IMR-90 (cell line): ENCODE measurements at regions not wholly inside any gene's neighbourhood (a gene's known extent, or its start where the extent isn't known, plus 50 kb on each side); places are given as distances from the start of the nearest gene placed in this dataset.

Source experiments
- ATAC-seq: fragments of 200-7000 bp; cut with Tn5 transposase; 2 replicates; pipeline ENCODE4 v1.9.1; 2020; ENCODE audit warnings: low read depth, mild to moderate bottlenecking, moderate library complexity
- BruUV-seq: library from RNA; stranded (reverse); fragments of 400-500 nt; replicated peaks from 2 replicates; lab custom pipeline; 2021; lab: Mats Ljungman, UMichigan
- CTCF ChIA-PET: fragments of 300-600 bp; formaldehyde crosslinking; extraction: SDS; loops from one replicate; lab custom pipeline; 2021; ENCODE audit warnings: antibody characterized with exemption; lab: Yijun Ruan, JAX
- POLR2A ChIA-PET: fragments of 300-600 bp; sonication (Branson Sonifier 250); formaldehyde crosslinking; loops from one replicate; lab custom pipeline; 2022; ENCODE audit warnings: antibody characterized with exemption; ENCODE audit not compliant: unreplicated experiment; lab: Charles Lee
- DNase-seq: peaks from one replicate; pipeline ENCODE4 v3.0.0; 2013
- H2AFZ ChIP-seq: replicated peaks from 2 replicates; pipeline ENCODE3; 2013; ENCODE audit warnings: low read length, mild to moderate bottlenecking; ENCODE audit not compliant: poor library complexity
- H2AK5ac ChIP-seq: 2 replicates; pipeline ENCODE4 v1.6.1; 2013; ENCODE audit warnings: low read depth, low read length, inconsistent platforms
- H2AK9ac ChIP-seq: replicated peaks from 2 replicates; pipeline ENCODE3; 2013; ENCODE audit warnings: mild to moderate bottlenecking, low read depth, low read length, moderate library complexity; ENCODE audit not compliant: poor library complexity
- H2BK120ac ChIP-seq: 2 replicates; pipeline ENCODE4 v1.6.1; 2013; ENCODE audit warnings: low read depth, low read length, inconsistent platforms
- H2BK15ac ChIP-seq: 3 replicates; pipeline ENCODE4 v1.6.1; 2013; ENCODE audit warnings: low read depth, low read length, inconsistent platforms
- H2BK20ac ChIP-seq: 2 replicates; pipeline ENCODE4 v1.6.1; 2013; ENCODE audit warnings: low read depth, mild to moderate bottlenecking, inconsistent platforms, low read length, moderate library complexity
- H2BK5ac ChIP-seq: 2 replicates; pipeline ENCODE4 v1.6.1; 2013; ENCODE audit warnings: mild to moderate bottlenecking, low read depth, low read length, inconsistent platforms; ENCODE audit not compliant: poor library complexity, severe bottlenecking
- H3K14ac ChIP-seq: replicated peaks from 2 replicates; pipeline ENCODE4 v1.6.1; 2013; ENCODE audit warnings: low read depth, low read length, inconsistent platforms
- H3K18ac ChIP-seq: 2 replicates; pipeline ENCODE4 v1.6.1; 2013; ENCODE audit warnings: low read depth, low read length, control low read depth
- H3K23ac ChIP-seq: 2 replicates; pipeline ENCODE4 v1.6.1; 2013; ENCODE audit warnings: low read depth, low read length, inconsistent platforms
- H3K27ac ChIP-seq: 2 replicates; pipeline ENCODE4 v1.5.1; 2013; ENCODE audit warnings: mild to moderate bottlenecking, control low read depth, low read length; ENCODE audit not compliant: insufficient read depth
- H3K27me3 ChIP-seq: 2 replicates; pipeline ENCODE4 v1.6.1; 2013; ENCODE audit warnings: low read length; ENCODE audit not compliant: control insufficient read depth, insufficient read depth
- H3K36me3 ChIP-seq: 2 replicates; pipeline ENCODE4 v1.6.1; 2013; ENCODE audit warnings: low read length, mixed read lengths; ENCODE audit not compliant: control insufficient read depth, insufficient read depth
- H3K4ac ChIP-seq: 2 replicates; pipeline ENCODE4 v1.6.1; 2013; ENCODE audit warnings: low read depth, low read length, inconsistent platforms
- H3K4me1 ChIP-seq: 2 replicates; pipeline ENCODE4 v1.6.1; 2013; ENCODE audit warnings: low read length, mixed read lengths; ENCODE audit not compliant: control insufficient read depth, insufficient read depth
- H3K4me2 ChIP-seq: 2 replicates; pipeline ENCODE4 v1.6.1; 2013; ENCODE audit warnings: low read depth, mild to moderate bottlenecking, control low read depth, low read length, moderate library complexity
- H3K4me3 ChIP-seq: 2 replicates; pipeline ENCODE4 v1.5.1; 2013; ENCODE audit warnings: low read depth, mild to moderate bottlenecking, control low read depth, low read length, moderate library complexity; ENCODE audit not compliant: insufficient read depth
- H3K56ac ChIP-seq: 2 replicates; pipeline ENCODE4 v1.6.1; 2013; ENCODE audit warnings: low read length, inconsistent platforms; ENCODE audit not compliant: insufficient read depth; ENCODE audit errors: extremely low read depth
- H3K79me1 ChIP-seq, 2 experiments: 2 replicates each; pipeline ENCODE4 v1.6.1; 2013; ENCODE audit warnings: low read length in 2 of 2, inconsistent platforms in 1 of 2, low read depth in 1 of 2
- H3K9ac ChIP-seq: 2 replicates; pipeline ENCODE4 v1.6.1; 2013; ENCODE audit warnings: low read depth, low read length, control low read depth
- H3K9me1 ChIP-seq: 2 replicates; pipeline ENCODE4 v1.6.1; 2013; ENCODE audit warnings: low read length, inconsistent platforms; ENCODE audit not compliant: insufficient read depth
- H3K9me3 ChIP-seq: 2 replicates; pipeline ENCODE4 v1.6.1; 2013; ENCODE audit warnings: low read length; ENCODE audit not compliant: control insufficient read depth, insufficient read depth
- H4K20me1 ChIP-seq: 2 replicates; pipeline ENCODE4 v1.6.1; 2013; ENCODE audit warnings: low read length, inconsistent platforms; ENCODE audit not compliant: insufficient read depth
- H4K5ac ChIP-seq: 2 replicates; pipeline ENCODE4 v1.6.1; 2013; ENCODE audit warnings: mild to moderate bottlenecking, low read depth, low read length, control low read depth
- H4K8ac ChIP-seq, 2 experiments: 2 replicates each; pipeline ENCODE4 v1.6.1; 2013; ENCODE audit warnings: low read depth in 2 of 2, low read length in 2 of 2, control low read depth in 1 of 2, inconsistent platforms in 1 of 2
- H4K91ac ChIP-seq: 2 replicates; pipeline ENCODE4 v1.6.1; 2013; ENCODE audit warnings: low read depth, low read length, inconsistent platforms; ENCODE audit not compliant: insufficient read depth
- BHLHE40 ChIP-seq: fragments of 150-350 bp; IDR thresholded peaks from 2 replicates; pipeline ENCODE4 v1.6.1; 2016; ENCODE audit warnings: mild to moderate bottlenecking, low read depth, low read length
- CEBPB ChIP-seq: IDR thresholded peaks from 2 replicates; pipeline ENCODE4 v1.6.1; 2012; ENCODE audit warnings: low read depth, low read length, improper control_type of control experiment
- CHD1 ChIP-seq: IDR thresholded peaks from 2 replicates; pipeline ENCODE4 v1.6.1; 2012; ENCODE audit warnings: low read depth, low read length, improper control_type of control experiment
- ELK1 ChIP-seq: fragments of 150-350 bp; IDR thresholded peaks from 2 replicates; pipeline ENCODE4 v1.6.1; 2016; ENCODE audit warnings: low read depth, mild to moderate bottlenecking, low read length, moderate library complexity, borderline replicate concordance
- MAZ ChIP-seq: IDR thresholded peaks from 2 replicates; pipeline ENCODE4 v1.6.1; 2012; ENCODE audit warnings: low read depth, mild to moderate bottlenecking, low read length, improper control_type of control experiment, moderate library complexity, borderline replicate concordance
- MXI1 ChIP-seq: IDR thresholded peaks from 2 replicates; pipeline ENCODE4 v1.6.1; 2012; ENCODE audit warnings: low read depth, mild to moderate bottlenecking, low read length, moderate library complexity, borderline replicate concordance
- NFE2L2 ChIP-seq: fragments of 150-350 bp; IDR thresholded peaks from 2 replicates; pipeline ENCODE4 v1.6.1; 2016; ENCODE audit warnings: low read depth, mild to moderate bottlenecking, low read length
- POLR2A ChIP-seq: IDR thresholded peaks from 2 replicates; pipeline ENCODE4 v1.6.1; 2012; ENCODE audit warnings: mild to moderate bottlenecking, low read depth, low read length
- RAD21 ChIP-seq: IDR thresholded peaks from 2 replicates; pipeline ENCODE4 v1.6.1; 2012; ENCODE audit warnings: low read length, improper control_type of control experiment
- RCOR1 ChIP-seq: IDR thresholded peaks from 2 replicates; pipeline ENCODE4 v1.6.1; 2012; ENCODE audit warnings: mild to moderate bottlenecking, low read length, improper control_type of control experiment; ENCODE audit not compliant: insufficient replicate concordance
- RFX5 ChIP-seq: IDR thresholded peaks from 2 replicates; pipeline ENCODE4 v1.8.0; 2012; ENCODE audit warnings: low read depth, mild to moderate bottlenecking, low read length, moderate library complexity
- WGBS, 2 experiments: methylation state at CpG; one replicate each; pipeline versions ENCODE4 v1.1.5 to v1.1.7; 2013; ENCODE audit warnings: missing lambda C conversion rate in 2 of 2; ENCODE audit not compliant: insufficient read length in 1 of 2; ENCODE audit errors: extremely low coverage in 2 of 2; 5-methylcytosine and 5-hydroxymethylcytosine counted together
- dilution Hi-C: fragments of 300-500 bp; cut with HindIII; formaldehyde crosslinking; loops from one replicate; pipeline ENCODE4 v1.14.3; 2018; ENCODE audit warnings: low sequenced_read_pairs; ENCODE audit not compliant: unreplicated experiment
- in situ Hi-C: fragments of 300-500 bp; cut with MboI; formaldehyde crosslinking; loops from 3 replicates; pipeline ENCODE4 v1.14.3; 2019; ENCODE audit warnings: low sequenced_read_pairs, inconsistent platforms, mixed read lengths
- intact Hi-C: fragments of 100-400 bp; cut with micrococcal nuclease; formaldehyde crosslinking; loops from 2 replicates; pipeline ENCODE4 v1.10.0; 2022
- TF ChIP-seq, protein P1 (sequence below): fragments of 150-350 bp; IDR thresholded peaks from 2 replicates; pipeline ENCODE4 v1.6.1; 2017; ENCODE audit warnings: mild to moderate bottlenecking, antibody characterized with exemption, low read length, low read depth

DNA sequence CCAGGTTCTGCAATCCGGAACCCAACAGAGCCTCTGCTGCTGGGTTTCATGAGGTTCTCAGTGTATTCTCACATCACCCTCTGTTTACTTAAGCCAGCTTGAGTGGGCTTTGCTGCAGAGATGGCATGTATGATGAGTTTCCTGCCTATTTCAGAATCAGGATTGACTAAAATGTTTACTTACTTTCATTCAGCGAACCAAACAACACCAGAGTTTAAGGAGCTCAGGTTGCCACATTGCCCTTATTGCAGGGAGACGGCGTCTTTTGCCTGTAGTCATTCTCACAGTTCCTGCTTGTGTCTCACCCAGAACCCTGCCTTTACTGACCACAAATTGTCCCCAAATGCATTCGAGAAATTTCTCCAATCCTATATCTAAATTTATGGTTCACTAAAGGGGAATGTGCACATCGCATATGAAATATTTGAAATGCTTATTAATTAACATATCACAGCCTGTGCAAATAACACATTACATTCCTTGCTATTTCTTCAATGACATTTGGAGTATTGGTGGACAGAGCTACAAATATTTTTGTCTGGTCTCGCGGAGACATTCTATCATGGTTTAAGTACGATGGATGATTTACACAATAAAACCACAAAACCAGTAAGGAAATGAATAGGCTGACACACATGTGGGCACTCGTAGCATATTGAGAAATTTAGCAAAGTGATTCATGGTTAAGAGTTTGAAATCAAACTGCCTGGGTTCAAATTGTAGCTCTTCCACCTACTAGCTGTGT lies 377.2 kb upstream of the CFAP20DC start (continued):
- TF ChIP-seq MXI1 (no peak), CHD1 (no peak)

- dilution Hi-C loops, result no loop called here
- Histone ChIP-seq H2BK120ac (peak overlapping the region; percentile 85), H3K18ac (peak overlapping the region; percentile 59)
- TF ChIP-seq MAZ (no peak), BHLHE40 (no peak), ELK1 (no peak), CEBPB (no peak), RFX5 (no peak), CHD1 (no peak), NFE2L2 (no peak), RAD21 (no peak), RCOR1 (no peak), POLR2A (no peak)
- TF ChIP-seq, protein P1, sequence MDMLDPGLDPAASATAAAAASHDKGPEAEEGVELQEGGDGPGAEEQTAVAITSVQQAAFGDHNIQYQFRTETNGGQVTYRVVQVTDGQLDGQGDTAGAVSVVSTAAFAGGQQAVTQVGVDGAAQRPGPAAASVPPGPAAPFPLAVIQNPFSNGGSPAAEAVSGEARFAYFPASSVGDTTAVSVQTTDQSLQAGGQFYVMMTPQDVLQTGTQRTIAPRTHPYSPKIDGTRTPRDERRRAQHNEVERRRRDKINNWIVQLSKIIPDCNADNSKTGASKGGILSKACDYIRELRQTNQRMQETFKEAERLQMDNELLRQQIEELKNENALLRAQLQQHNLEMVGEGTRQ, result no peak
Observed at GRCh38 chr3:59425942-59426341, 376.1 kb upstream of the CFAP20DC start.

More at GRCh38 chr3:59425942-59426341, 376.1 kb upstream of the CFAP20DC start:
- H2AK5ac ChIP-seq, result peak overlapping the region; percentile 86
- H3K9ac ChIP-seq, result no peak overlapping the region
- H3K9me1 ChIP-seq, result peaks cover 18% of the 10 kb centered on the region
- H3K36me3 ChIP-seq, result no peaks in the 10 kb centered on the region
- no peaks in the 10 kb centered on the region for H4K20me1 ChIP-seq
- no peaks in the 10 kb centered on the region for H3K9me3 ChIP-seq
- intact Hi-C loops, result loop anchor here (5.0 to 10.0 kb wide), 5 partner anchors 131 to 431 kb away; no protein-coding TSS in a partner anchor
- no TSS peak for BruUV-seq
- DNase-seq (no peak), ATAC-seq (no peak)
- no peaks in the 10 kb centered on the region; the same call in 1 of the 2 replicates for H3K27me3 ChIP-seq
- peak overlapping the region; percentile 23 for H4K5ac ChIP-seq
- in situ Hi-C loops, result no loop called here
- H3K23ac ChIP-seq, result peak overlapping the region; percentile 59
- no peak overlapping the region for H2AFZ ChIP-seq
- peak overlapping the region; percentile 90 for H4K91ac ChIP-seq
- ChIA-PET CTCF (interaction anchor here (0.8 to 1.2 kb wide), 4 partner anchors 16 to 214 kb away, joined by 3 read pairs; no protein-coding TSS in a partner anchor), POLR2A (no interaction called here)
- peak overlapping the region; percentile 78 for H2BK5ac ChIP-seq
- peak overlapping the region; percentile 79; the same call in 1 of the 2 replicates for H3K56ac ChIP-seq
- no peak overlapping the region for H2AK9ac ChIP-seq
- H3K4me1 ChIP-seq, result peaks cover 23% of the 10 kb centered on the region
- H3K14ac ChIP-seq, result peak overlapping the region; percentile 39
- peak overlapping the region; percentile 45 for H3K27ac ChIP-seq
- H3K79me1 ChIP-seq, result no peaks in the 10 kb centered on the region
- H2BK15ac ChIP-seq, result peak overlapping the region; percentile 53; the same call in 2 of the 3 replicates
- H2BK20ac ChIP-seq, result peak overlapping the region; percentile 92
- WGBS, 2 experiments, result no CpG with 5 or more reads among the region's 5 CpGs
- peak overlapping the region; percentile 22 to 49; a peak in 3 of 4 replicates for H4K8ac ChIP-seq
- peak overlapping the region; percentile 79 for H3K4ac ChIP-seq
- peak overlapping the region; percentile 36; the same call in 1 of the 2 replicates for H3K4me2 ChIP-seq
- H3K4me3 ChIP-seq, result no peak overlapping the region
